Epithelial cell of esophagus (primary cell): ENCODE measurements at regions not wholly inside any gene's neighbourhood (a gene's known extent, or its start where the extent isn't known, plus 50 kb on each side); places are given as distances from the start of the nearest gene placed in this dataset.

ENCODE experiments used
- DNase-seq: peaks from one replicate; pipeline ENCODE4 v3.0.0; 2010; ENCODE audit warnings: low read depth
- H3K4me3 ChIP-seq: 2 replicates; pipeline ENCODE4 v1.5.1; 2011; ENCODE audit warnings: mild to moderate bottlenecking, low read length, control low read depth
- TF ChIP-seq, protein P1 (sequence below): IDR thresholded peaks from 2 replicates; pipeline ENCODE4 v1.5.1; 2011; ENCODE audit warnings: low read depth, mild to moderate bottlenecking, low read length, control low read depth, inconsistent platforms; ENCODE audit not compliant: insufficient read depth; ENCODE audit errors: missing control alignments

DNA sequence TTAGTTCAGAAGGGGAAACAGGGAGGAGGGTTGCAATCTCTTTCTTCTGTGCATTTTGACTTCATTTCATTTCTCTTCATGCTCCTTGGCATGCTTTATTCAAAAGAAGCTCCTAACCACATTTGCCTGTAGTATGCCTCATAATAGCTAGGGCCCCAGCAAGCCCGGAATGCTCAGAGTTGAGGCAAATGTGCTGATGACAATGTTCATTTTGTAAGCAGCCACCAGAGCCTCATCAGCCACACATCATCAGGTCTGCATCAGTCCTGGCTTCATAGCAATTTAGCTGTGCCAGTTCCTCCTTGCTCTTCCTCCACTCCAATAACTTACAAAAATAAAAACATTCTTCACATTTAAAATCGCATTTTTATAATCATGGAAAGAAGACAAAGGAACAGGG, 65.4 kb upstream of the MMADHC start:
- DNase-seq, result no peak
- TF ChIP-seq, protein P1, sequence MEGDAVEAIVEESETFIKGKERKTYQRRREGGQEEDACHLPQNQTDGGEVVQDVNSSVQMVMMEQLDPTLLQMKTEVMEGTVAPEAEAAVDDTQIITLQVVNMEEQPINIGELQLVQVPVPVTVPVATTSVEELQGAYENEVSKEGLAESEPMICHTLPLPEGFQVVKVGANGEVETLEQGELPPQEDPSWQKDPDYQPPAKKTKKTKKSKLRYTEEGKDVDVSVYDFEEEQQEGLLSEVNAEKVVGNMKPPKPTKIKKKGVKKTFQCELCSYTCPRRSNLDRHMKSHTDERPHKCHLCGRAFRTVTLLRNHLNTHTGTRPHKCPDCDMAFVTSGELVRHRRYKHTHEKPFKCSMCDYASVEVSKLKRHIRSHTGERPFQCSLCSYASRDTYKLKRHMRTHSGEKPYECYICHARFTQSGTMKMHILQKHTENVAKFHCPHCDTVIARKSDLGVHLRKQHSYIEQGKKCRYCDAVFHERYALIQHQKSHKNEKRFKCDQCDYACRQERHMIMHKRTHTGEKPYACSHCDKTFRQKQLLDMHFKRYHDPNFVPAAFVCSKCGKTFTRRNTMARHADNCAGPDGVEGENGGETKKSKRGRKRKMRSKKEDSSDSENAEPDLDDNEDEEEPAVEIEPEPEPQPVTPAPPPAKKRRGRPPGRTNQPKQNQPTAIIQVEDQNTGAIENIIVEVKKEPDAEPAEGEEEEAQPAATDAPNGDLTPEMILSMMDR, result no peak
- H3K4me3 ChIP-seq, result no peak overlapping the region

DNA sequence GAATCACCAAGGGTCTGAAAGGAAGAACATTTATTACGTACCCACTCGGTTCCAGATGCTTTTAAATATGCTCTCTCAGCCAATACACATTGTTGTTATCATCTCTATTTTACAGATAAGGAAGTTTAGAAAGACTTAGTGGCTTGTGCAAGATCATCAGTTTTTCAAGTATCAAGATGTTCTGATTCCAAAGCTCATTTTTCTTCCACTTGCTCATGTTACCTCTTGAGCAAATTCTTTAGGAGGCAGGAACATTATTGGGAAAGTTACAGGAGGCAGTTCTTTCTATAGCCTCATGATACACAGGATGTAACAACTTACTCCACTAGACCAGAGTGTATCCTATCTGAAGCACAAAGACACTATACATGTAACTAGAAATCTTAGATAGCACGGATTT, 65.0 kb upstream of the MMADHC start:
- TF ChIP-seq, protein P1, result no peak
- H3K4me3 ChIP-seq, result no peak overlapping the region
- DNase-seq, result no peak

DNA sequence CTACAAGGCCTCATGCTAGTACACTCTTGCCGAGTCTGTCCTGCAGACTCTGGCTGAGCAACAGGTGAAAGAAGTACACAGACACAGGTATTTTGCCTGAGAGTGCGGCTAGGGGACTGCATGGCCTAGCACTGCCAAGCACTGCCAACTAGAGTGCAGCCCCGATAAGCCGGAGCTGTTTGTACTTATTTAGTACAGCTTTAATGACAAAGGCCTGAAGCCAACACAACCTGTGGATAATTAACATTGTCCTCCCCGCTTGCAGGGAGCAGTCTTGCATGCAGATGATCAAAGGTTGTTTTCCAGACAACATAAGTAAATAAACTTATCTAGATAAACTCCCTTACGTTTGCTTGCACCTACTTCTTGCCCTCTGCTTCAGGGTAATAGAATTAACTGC, 63.7 kb upstream of the MMADHC start:
- DNase-seq, result no peak
- H3K4me3 ChIP-seq, result no peak overlapping the region
- TF ChIP-seq, protein P1, result no peak

DNA sequence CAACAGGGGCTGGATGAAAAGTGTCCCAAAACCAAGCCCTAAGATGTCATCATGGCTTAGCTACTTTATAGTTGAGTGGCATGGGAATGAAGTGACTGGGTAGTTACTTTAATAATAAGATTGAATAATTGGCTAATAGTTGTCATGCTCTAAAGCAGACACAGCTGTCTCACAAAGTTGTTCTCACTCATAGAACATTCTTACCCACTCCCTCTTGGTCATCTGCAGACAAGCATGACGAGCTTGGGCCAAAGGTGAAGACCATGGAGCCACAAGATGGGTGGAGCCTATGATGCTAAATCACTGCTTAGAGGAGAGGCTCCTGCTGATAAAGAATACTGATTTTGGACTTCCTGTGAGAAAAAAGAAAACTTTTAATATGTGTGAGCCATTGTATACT, 62.4 kb upstream of the MMADHC start:
- no peak overlapping the region for H3K4me3 ChIP-seq
- TF ChIP-seq, protein P1, result no peak
- DNase-seq, result no peak

DNA sequence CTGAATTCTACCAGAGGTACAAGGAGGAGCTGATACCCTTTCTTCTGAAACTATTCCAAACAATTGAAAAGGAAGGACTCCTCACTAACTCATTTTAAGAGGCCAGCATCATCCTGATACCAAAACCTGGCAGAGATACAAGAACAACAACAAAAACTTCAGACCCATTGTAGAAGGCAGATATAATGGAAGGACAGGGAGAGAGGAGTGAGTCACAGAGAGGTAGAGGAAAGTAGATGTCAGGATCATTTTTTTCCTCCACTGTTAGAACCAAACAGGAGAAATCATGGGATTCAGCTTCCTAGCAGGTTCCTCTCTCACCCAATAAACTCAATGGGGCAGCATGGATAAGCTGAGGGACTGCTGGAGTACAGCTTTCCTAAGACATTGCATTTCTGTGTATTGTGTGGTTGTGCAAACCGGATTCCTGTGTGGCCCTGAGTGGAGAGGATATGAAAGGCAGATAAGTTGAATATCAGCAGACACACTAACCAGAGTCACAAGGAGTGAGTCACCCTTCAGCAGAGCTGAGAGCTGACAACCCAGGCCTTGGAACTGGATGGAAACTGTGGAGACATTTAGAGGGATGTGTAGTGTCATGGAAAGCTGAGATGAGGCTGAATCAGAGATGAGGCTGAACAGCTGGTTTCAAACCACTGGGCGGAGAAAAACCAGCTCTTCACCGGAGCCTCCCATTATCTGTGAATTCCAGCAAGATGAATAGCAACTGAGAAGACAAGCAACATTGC, 60.9 kb upstream of the MMADHC start:
- DNase-seq, result peak; percentile 96
- no peak overlapping the region for H3K4me3 ChIP-seq
- TF ChIP-seq, protein P1, result peak; percentile 22

DNA sequence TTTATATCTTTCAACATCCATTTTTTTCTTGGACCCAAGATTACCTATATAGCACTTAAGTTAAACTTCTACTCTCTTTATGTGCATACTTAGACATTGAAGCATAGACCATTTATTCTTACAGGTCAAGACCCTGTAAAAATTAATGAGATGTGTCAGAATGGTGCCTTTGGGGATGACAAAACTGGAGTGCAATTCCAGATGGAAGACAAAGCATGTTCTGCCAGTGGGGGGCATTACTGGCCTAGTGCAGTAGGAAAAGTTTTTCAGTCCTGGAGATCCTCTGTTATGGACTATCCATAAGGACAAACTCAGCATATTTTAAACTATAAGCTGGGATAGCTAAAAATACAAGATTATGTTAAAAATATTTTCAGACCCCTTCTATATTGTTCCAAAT, 57.8 kb upstream of the MMADHC start:
- TF ChIP-seq, protein P1, result no peak
- no peak for DNase-seq
- no peak overlapping the region for H3K4me3 ChIP-seq
